GM23338 (cell line): ENCODE measurements at regions not wholly inside any gene's neighbourhood (a gene's known extent, or its start where the extent isn't known, plus 50 kb on each side); places are given as distances from the start of the nearest gene placed in this dataset.

ENCODE experiments used
- ATAC-seq: fragments of 200-7000 bp; cut with Tn5 transposase; 3 replicates; pipeline ENCODE4 v1.9.1; 2020
- DNase-seq: peaks from one replicate; pipeline ENCODE4 v3.0.0-alpha.2; 2015; ENCODE audit warnings: low spot score
- H2AFZ ChIP-seq: fragments of 200-600 bp; sonication (generic); 2 replicates; pipeline ENCODE4 v1.8.0; 2016; ENCODE audit warnings: antibody characterized with exemption, mild to moderate bottlenecking, moderate library complexity
- H3F3A ChIP-seq: fragments of 200-600 bp; sonication (generic); replicated peaks from 2 replicates; pipeline ENCODE4 v1.8.0; 2017; ENCODE audit warnings: antibody characterized with exemption, mixed run types, low read depth
- H3K27ac ChIP-seq: fragments of 200-600 bp; sonication (generic); 2 replicates; pipeline ENCODE4 v1.6.1; 2016; ENCODE audit warnings: low read depth
- H3K27me3 ChIP-seq: fragments of 200-600 bp; sonication (generic); 2 replicates; pipeline ENCODE4 v1.8.0; 2016; ENCODE audit warnings: mild to moderate bottlenecking, mixed run types, moderate library complexity; ENCODE audit not compliant: insufficient read depth
- H3K36me3 ChIP-seq: fragments of 200-600 bp; sonication (generic); 2 replicates; pipeline ENCODE4 v1.8.0; 2016; ENCODE audit warnings: mild to moderate bottlenecking; ENCODE audit not compliant: insufficient read depth
- H3K4me1 ChIP-seq: fragments of 200-600 bp; sonication (generic); 2 replicates; pipeline ENCODE4 v1.8.0; 2016; ENCODE audit warnings: mild to moderate bottlenecking, moderate library complexity; ENCODE audit not compliant: insufficient read depth
- H3K4me2 ChIP-seq: fragments of 200-600 bp; sonication (generic); 2 replicates; pipeline ENCODE4 v1.7.1; 2017; ENCODE audit warnings: mixed run types
- H3K4me3 ChIP-seq: fragments of 200-600 bp; sonication (generic); 2 replicates; pipeline ENCODE4 v1.6.1; 2016; ENCODE audit warnings: mixed run types
- H3K79me2 ChIP-seq: fragments of 200-600 bp; sonication (generic); replicated peaks from 2 replicates; pipeline ENCODE4 v1.8.0; 2017; ENCODE audit warnings: mild to moderate bottlenecking; ENCODE audit not compliant: insufficient read depth
- H3K9me2 ChIP-seq: fragments of 200-600 bp; sonication (generic); 2 replicates; pipeline ENCODE4 v1.8.0; 2017; ENCODE audit not compliant: insufficient read depth
- H4K20me1 ChIP-seq: fragments of 200-600 bp; sonication (generic); replicated peaks from 2 replicates; pipeline ENCODE4 v1.8.0; 2017; ENCODE audit warnings: mild to moderate bottlenecking; ENCODE audit not compliant: insufficient read depth
- H3K27ac Mint-ChIP-seq: 2 replicates; pipeline ENCODE4 v1.8.0; 2020; ENCODE audit warnings: inconsistent platforms, mild to moderate bottlenecking, moderate library complexity, mixed read lengths
- H3K27me3 Mint-ChIP-seq: 3 replicates; pipeline ENCODE4 v1.8.0; 2022; ENCODE audit warnings: low read depth, mild to moderate bottlenecking, moderate library complexity, mixed read lengths, inconsistent platforms; ENCODE audit not compliant: insufficient read depth, poor library complexity
- H3K36me3 Mint-ChIP-seq: 3 replicates; pipeline ENCODE4 v1.8.0; 2021; ENCODE audit warnings: low read depth, mild to moderate bottlenecking, inconsistent platforms, moderate library complexity, mixed read lengths
- H3K4me1 Mint-ChIP-seq: 3 replicates; pipeline ENCODE4 v1.8.0; 2020; ENCODE audit warnings: mild to moderate bottlenecking, inconsistent platforms, mixed read lengths
- H3K4me3 Mint-ChIP-seq: 3 replicates; pipeline ENCODE4 v1.8.0; 2021; ENCODE audit warnings: moderate library complexity, mild to moderate bottlenecking, inconsistent platforms, mixed read lengths
- H3K9me3 Mint-ChIP-seq: 3 replicates; pipeline ENCODE4 v1.8.0; 2020; ENCODE audit warnings: moderate library complexity, mild to moderate bottlenecking, inconsistent platforms, mixed read lengths
- ETS1 ChIP-seq: IDR thresholded peaks from 2 replicates; pipeline ENCODE4 v1.6.1; 2016; ENCODE audit warnings: antibody characterized with exemption
- ZNF331 ChIP-seq: fragments of 250-450 bp; sonication (Bioruptor Pico); IDR thresholded peaks from 2 replicates; pipeline ENCODE4 v1.5.0; 2020; ENCODE audit warnings: low read depth, mild to moderate bottlenecking, moderate library complexity
- ZNF462 ChIP-seq: fragments of 250-450 bp; sonication (Bioruptor Pico); IDR thresholded peaks from 2 replicates; pipeline ENCODE4 v1.5.0; 2020; ENCODE audit warnings: mild to moderate bottlenecking, moderate library complexity

GRCh38 chr2:237157780-237158102 lies 72.1 kb downstream of the COPS8 start:
- DNase-seq (no peak), ATAC-seq (no peak)
- no peak for TF ChIP-seq ZNF462 (CRISPR knock-in tag)
- H3K4me1 Mint-ChIP-seq = peaks cover 9% of the 10 kb centered on the region
- H3K4me1 ChIP-seq = no peaks in the 10 kb centered on the region
- no peaks in the 10 kb centered on the region for H3K79me2 ChIP-seq
- H3K4me3 ChIP-seq = no peak overlapping the region
- no peaks in the 10 kb centered on the region for H3K36me3 Mint-ChIP-seq
- no peaks in the 10 kb centered on the region for H3K27me3 ChIP-seq
- H2AFZ ChIP-seq = no peak overlapping the region
- peaks cover 2% of the 10 kb centered on the region; the same call in 2 of the 3 replicates for H3K9me3 Mint-ChIP-seq
- no peaks in the 10 kb centered on the region for H3F3A ChIP-seq
- H3K9me2 ChIP-seq = 0 out of 2 replicates have a peak, but pooled peaks cover 7% of the 10 kb centered on the region
- no peaks in the 10 kb centered on the region for H3K36me3 ChIP-seq
- no peak overlapping the region for H3K4me3 Mint-ChIP-seq
- no peak overlapping the region for H3K4me2 ChIP-seq
- H3K27me3 Mint-ChIP-seq = peaks cover 3% of the 10 kb centered on the region
- no peak overlapping the region for H3K27ac Mint-ChIP-seq
- no peak overlapping the region for H3K27ac ChIP-seq
- H4K20me1 ChIP-seq = no peaks in the 10 kb centered on the region

- no peaks in the 10 kb centered on the region for H4K20me1 ChIP-seq
- Mint-ChIP-seq H3K36me3 (no peaks in the 10 kb centered on the region), H3K4me1 (peaks cover 9% of the 10 kb centered on the region), H3K9me3 (peaks cover 2% of the 10 kb centered on the region; the same call in 2 of the 3 replicates), H3K4me3 (no peak overlapping the region), H3K27ac (no peak overlapping the region), H3K27me3 (peaks cover 3% of the 10 kb centered on the region)
- no peaks in the 10 kb centered on the region for H3K4me1 ChIP-seq
- H3K4me3 ChIP-seq = no peak overlapping the region
- ATAC-seq (no peak), DNase-seq (no peak)
- H3K27ac ChIP-seq = no peak overlapping the region
- H2AFZ ChIP-seq = no peak overlapping the region
- H3K79me2 ChIP-seq = no peaks in the 10 kb centered on the region
- no peaks in the 10 kb centered on the region for H3F3A ChIP-seq
- 0 out of 2 replicates have a peak, but pooled peaks cover 7% of the 10 kb centered on the region for H3K9me2 ChIP-seq
- H3K4me2 ChIP-seq = no peak overlapping the region
- H3K27me3 ChIP-seq = no peaks in the 10 kb centered on the region
- no peaks in the 10 kb centered on the region for H3K36me3 ChIP-seq
- TF ChIP-seq ZNF462 (CRISPR knock-in tag) (no peak), ZNF331 (CRISPR knock-in tag) (no peak), ETS1 (no peak)
Measured at GRCh38 chr2:237158194-237158593, 72.5 kb downstream of the COPS8 start.
